ENCODE measurements at regions not wholly inside any gene's neighbourhood (a gene's known extent, or its start where the extent isn't known, plus 50 kb on each side); places are given as distances from the start of the nearest gene placed in this dataset.
"Not testable (repeated sequence)": the region's sequence is repeated elsewhere in the genome, so short reads cannot be mapped to it uniquely, and the experiment has no call there.

- not testable (repeated sequence) for DNase-seq (ENCODE audit: low read depth in 4 of 4, low spot score in 1 of 4)
Measured at GRCh38 chr5:62243046-62243445, 63.0 kb upstream of the KIF2A start.

- DNase-seq (ENCODE audit: low read depth in 4 of 4, low spot score in 1 of 4), result not testable (repeated sequence)
Measured at GRCh38 chr5:62248192-62248591, 57.8 kb upstream of the KIF2A start.

- not testable (repeated sequence) for DNase-seq (ENCODE audit: low read depth in 4 of 4, low spot score in 1 of 4)
Measured at GRCh38 chr5:62250085-62250484, 55.9 kb upstream of the KIF2A start.

- not testable (repeated sequence) for DNase-seq (ENCODE audit: low read depth in 4 of 4, low spot score in 1 of 4)
Measured at GRCh38 chr5:62250919-62251318, 55.1 kb upstream of the KIF2A start.

- DNase-seq (ENCODE audit: low read depth in 4 of 4, low spot score in 1 of 4), result not testable (repeated sequence)
Measured at GRCh38 chr5:62252519-62252918, 53.5 kb upstream of the KIF2A start.

DNA sequence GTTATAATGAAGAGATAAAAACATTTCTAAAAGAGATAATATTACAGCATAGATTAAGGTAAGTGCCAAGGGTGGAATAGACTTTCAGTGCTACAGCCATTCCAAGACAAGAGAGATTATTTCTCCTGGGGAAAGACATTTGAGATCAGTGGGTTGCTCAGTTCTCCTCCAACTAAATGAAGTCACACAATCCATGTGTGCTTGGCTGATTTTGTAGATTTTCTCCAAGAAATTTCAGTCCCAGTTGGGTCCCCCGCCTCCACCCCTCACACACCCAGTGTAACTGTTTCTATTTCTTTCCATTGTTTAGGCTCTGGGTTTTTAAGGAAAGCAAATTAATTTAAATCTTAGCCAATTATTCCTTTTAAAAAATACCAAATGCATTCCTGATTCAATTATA is 50.5 kb upstream of the KIF2A start:
- DNase-seq (ENCODE audit: low read depth in 4 of 4, low spot score in 1 of 4), result not testable (repeated sequence)

GRCh38 chr5:62256161-62257019 is 49.6 kb upstream of the KIF2A start:
- no peak for DNase-seq (ENCODE audit: low read depth in 4 of 4, low spot score in 1 of 4)
